HG03439 (cell line): ENCODE measurements at regions not wholly inside any gene's neighbourhood (a gene's known extent, or its start where the extent isn't known, plus 50 kb on each side); places are given as distances from the start of the nearest gene placed in this dataset.
"Not testable (repeated sequence)": the region's sequence is repeated elsewhere in the genome, so short reads cannot be mapped to it uniquely, and the experiment has no call there.

ENCODE experiments used
- ATAC-seq: cut with Tn5 transposase; IDR thresholded peaks from one replicate; pipeline ENCODE4 v1.9.1; 2021; ENCODE audit warnings: mild to moderate bottlenecking, moderate library complexity; ENCODE audit not compliant: unreplicated experiment

DNA sequence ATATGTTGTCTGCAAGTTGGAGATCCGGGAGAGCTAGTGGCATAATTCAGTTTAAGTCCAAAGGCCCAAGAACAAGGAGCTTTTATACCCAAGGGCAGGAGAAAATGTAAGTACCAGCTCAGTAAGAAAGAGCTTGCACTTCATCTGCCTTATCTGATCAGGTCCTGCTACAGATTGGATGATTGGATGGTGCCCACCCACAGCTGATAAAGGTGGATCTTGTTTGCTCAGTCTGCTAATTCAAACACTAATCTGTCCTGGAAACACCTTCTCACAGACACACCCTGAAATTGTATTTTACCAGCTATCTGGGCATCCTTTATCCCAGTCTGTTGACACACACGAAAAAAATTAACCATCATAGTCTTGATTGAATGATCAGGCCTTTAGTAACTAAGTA is 230.7 kb upstream of the SLC16A7 start:
- no peak for ATAC-seq

DNA sequence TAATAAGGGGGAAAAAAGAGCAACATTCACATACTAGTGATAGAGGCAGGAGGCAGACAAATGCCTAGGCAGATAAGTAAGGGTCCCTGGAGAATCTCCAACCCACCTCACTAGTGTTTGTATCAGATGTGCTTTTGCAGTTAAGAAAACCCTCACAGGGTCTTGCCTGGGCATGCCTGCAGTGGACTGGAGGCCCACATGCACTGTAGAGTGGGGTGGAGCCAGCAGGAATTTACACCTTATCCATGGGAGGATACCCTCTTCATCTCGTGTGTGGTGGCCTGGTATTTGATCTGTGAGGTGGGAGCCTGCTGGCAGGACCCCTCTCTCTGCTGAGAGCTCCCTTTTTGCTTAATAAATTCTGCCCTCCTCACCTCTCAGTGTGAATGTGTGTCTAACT is 238.0 kb upstream of the SLC16A7 start:
- no peak for ATAC-seq

DNA sequence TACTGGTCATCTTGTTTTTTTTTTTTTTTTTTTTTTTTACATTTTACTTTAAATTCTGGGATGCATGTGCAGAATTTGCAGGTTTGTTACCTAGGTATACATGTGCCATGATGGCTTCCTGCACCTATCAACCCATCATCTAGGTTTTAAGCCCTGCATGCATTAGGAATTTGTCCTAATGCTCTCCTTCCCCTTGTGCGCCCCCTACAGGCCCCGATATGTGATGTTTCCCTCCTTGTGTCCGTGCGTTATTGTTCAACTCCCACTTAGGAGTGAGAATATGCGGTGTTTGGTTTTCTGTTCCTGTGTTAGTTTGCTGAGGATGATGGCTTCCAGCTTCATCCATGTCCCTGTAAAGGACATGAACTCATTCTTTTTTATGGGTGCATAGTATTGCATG is 249.6 kb upstream of the SLC16A7 start:
- not testable (repeated sequence) for ATAC-seq

DNA sequence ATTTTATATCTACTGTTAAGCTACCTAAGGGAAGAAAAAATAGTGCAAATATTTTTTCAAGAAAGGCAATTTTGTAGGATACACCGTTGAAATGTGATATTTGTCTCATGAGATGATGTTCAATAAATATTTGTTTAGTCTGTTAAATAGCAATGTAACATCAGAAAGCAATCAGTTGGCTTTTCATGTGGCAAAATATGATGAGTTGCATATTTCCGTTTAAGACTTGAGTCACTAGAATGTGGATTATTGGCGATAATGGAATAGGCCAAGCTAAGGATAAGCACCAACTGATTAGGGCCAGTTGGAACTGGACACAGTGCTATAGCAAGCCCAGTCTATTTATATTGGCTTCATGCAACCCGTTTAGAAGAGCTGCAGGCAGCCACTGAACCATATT is 250.4 kb upstream of the SLC16A7 start:
- no peak for ATAC-seq

DNA sequence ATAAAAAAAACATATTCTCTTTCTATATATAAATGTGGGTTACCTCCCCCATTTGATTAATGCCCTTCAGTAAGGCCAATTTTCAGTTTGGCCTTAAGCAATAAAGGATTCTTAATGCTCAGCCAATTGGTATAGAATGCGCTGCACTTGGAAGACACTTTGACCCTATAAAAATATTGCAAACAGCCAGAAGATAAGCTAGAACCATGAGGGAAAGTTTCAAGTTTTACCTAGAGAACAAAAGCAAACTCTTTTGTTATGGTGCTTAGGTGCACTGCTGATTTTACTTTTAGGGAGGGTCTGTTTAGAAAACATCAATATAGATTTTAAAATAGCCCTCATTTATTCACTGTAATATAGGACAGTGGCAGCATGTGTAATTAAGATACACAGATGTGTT is 251.6 kb upstream of the SLC16A7 start:
- ATAC-seq = no peak

DNA sequence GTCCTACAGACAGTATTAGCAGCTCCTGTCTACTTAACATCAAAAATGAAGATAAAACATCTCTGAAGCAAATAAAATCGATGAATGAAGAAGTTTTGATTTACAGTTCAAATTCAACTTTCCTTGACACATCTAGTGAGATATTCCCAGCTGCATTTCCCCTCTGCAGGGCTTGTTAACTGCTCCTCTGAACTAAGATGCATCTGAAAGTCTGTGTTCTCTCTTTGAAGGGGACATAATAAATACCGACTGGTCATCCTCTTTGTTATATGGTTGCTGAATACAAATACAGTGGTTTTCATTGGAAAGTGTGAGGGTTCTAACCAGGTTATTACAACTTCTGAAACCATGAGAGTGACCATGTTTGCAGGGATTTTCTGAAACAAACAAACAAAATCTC is 266.4 kb upstream of the SLC16A7 start:
- no peak for ATAC-seq

DNA sequence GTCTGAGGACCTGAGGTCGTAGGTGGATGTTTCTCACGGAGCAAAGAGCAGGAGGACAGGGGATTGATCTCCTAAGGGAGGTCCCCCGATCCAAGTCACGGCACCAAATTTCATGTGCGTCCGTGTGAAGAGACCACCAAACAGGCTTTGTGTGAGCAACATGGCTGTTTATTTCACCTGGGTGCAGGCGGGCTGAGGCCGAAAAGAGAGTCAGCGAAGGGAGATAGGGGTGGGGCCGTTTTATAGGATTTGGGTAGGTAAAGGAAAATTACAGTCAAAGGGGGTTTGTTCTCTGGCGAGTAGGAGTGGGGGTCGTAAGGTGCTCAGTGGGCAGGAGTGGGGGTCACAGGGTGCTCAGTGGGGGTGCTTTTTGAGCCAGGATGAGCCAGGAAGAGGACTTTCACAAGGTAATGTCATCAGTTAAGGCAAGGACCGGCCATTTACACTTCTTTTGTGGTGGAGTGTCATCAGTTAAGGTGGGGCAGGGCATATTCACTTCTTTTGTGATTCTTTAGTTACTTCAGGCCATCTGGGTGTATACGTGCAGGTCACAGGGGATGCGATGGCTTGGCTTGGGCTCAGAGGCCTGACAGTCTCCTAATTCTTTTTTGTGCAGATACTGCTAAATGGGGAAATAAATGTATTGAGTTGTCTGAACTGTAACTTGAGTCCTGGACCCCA is 267.3 kb upstream of the SLC16A7 start:
- not testable (repeated sequence) for ATAC-seq

DNA sequence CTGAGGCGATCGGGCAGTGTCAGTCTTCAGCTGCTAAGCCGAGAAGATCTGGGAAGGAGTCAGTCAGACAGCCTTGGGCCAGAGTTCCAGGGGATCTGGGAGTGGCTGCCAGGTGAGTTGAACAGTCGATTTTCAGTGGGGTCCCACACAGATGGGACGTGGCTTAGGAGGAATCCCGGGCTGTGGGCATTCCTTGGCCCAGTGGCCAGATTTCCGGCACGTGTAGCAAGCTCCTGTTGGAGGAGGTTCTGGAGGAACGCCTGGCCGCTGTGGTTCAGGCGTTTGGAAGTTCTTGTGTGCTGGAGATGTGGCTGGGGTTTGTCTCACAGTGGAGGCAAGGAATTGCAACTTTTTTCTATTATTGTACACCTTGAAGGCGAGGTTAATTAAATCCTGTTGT is 269.4 kb upstream of the SLC16A7 start:
- ATAC-seq = not testable (repeated sequence)

DNA sequence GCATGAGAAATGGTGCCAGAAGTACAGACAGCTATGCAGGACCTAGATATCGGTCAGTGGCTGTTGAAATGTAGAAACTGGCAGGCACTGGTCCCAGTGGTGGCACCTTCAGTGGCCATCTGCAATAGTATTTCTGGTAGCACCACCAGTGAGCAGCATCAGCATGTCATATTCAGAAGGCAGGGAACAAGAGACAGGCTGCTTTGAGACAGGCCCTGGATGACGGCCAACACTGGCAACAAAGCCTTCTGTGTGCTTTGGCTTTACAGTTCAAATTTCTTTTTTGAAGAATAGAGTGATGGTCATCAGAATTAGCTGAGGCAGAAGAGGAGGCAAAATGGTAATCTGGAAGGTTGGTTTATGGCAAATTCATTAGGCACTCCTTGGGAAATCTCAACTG is 273.4 kb upstream of the SLC16A7 start:
- ATAC-seq = no peak

DNA sequence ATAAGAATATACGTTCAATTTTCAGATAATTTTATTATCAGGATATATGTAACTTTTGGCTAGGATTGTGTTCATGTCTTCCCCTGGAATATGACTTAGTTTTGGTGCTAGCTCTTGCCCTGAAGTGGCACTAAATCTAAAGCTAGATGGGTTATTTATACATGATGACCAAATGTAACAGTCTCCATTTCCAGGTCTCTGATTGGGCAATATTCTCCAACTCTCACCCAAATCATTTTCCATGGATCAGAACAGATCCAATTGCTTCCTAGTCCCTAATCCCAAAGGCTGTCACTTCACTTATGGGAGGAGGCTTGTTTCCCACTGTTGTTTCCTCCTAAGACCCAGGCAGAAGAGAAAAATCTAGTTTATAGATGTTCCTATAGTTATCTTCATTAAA is 274.6 kb upstream of the SLC16A7 start:
- ATAC-seq = no peak

DNA sequence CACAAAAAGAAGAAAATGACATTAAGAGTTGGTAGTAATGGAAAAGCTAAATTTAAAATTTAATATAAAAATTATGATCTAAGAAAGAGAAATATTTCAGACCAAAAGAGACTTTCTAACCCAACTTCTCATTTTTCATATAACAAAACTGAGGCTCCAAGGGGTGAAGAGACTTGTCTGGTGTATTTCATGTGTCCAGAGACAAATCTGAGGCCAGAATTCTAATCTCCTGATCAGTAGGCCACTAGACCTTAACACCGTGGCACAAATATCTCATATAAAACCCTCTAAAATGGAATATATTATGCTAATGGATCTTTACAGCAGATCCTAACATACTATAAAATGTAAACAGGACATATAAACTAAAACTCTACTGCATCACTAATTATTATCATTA is 275.7 kb upstream of the SLC16A7 start:
- ATAC-seq = no peak

DNA sequence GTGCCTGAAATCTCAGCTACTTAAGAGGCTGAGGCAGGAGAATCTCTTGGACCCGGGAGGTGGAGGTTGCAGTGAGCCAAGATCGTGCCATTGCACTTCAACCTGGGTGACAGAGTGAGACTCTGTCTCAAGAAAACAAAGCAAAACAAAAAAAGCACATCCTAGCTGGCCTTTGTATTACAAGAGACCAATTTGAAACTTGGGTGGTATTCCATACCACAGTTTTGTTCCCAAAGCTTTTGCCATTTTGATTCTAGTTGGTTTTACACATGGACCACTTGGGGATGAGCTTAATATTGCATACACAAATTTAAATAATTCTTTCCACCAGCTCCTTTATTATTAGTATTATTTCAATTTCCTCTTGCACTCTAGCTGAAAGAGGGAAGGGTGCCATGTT is 276.9 kb upstream of the SLC16A7 start:
- ATAC-seq = no peak

DNA sequence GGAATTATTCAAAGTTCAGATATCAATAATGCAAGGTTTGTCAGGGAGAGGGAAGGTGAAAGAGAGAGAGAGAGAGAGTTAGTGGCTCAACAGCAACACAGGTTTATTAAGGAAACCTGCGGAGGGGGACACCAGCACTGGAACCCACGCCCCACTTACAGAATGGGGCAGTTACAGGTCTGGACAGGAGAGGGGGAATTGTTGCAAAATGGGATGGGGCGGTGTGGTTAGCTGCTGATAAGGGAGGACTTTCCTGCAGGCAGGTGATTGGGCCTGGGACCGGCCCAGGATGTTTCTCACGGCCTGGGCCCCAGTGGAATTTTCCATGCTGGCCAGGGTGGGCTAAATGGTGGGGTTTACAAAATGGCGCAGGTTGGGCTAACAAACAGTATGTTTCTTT is 278.2 kb upstream of the SLC16A7 start:
- no peak for ATAC-seq

DNA sequence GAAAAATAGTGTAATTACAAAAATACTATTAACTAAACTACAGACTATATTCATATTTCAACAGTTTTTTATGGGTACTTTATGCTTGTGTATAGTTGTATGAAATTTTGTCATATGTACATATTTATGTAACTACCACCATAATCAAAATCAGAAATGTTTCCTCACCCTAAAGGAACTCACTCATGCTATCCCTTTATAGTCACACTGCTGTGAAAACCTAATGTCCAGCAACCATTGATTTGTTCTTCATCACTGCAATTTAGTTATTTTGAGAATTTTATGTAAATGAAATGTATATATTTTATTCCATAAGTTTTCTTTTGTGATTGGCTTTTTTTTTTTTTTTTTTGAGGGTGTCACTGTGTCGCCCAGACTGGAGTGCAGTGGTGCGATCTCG is 278.9 kb upstream of the SLC16A7 start:
- ATAC-seq = no peak

DNA sequence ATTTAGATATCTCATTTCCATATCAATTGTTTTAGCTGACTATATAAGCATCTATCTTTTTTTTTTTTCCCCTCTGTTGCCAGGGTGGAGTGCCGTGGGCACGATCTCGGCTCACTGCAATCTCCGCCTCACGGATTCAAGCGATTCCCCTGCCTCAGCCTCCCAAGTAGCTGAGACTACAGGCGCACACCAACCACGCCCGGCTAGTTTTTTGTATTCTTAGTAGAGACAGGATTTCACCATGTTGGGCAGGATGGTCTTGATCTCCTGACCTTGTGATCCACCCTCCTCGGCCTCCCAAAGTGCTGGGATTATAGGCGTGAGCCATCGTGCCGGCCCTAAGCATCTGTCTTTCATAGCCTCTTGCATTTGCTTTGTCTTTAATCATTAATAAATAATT is 279.5 kb upstream of the SLC16A7 start:
- not testable (repeated sequence) for ATAC-seq

DNA sequence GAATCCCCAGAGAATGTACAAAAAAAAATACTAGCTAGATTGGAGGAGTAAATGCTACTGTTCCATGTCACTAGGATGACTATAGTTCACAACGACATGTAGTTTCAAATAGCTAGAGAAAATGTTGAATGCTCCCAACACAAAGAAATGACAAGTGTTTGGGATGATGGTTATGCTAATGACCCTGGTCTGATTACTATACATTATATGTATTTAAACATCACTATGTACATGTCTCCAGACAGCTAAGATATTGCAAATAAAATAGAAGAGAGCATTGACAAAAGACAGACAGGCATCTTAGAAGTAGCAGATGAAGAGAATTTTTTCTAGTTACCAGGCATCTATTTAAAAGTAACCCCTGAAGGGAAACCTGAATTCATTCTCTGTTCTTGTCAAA is 281.6 kb upstream of the SLC16A7 start:
- ATAC-seq = no peak

DNA sequence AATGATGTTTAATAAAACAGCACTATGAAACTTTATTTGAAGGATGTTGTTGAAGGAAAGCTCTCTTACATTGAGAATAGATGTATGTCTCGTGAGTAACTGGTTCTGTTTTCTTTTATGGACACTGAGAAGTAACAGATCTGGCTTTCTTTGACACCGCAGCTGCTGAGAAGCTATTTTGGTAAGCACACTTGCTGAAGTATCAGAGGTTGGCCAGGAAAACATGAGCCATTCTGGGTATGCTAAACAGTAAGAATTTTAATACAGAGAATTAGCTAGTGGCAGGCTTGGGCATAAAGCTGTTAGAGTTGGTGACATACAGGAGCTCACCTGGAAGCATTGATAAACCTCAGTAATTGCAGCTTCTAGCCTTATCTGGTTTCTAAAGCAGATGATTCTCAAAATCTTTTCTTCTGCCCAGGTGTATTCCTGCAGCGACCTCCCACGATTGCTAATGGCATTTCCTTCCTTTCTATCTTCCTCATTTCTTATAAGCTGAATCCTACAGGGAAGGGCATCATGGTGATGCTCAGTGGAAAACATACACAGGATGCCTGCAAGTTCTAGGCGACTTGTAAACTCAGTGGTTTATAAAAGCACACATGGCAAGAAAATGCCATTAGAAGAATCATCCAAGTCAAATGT is 291.6 kb upstream of the SLC16A7 start:
- no peak for ATAC-seq

DNA sequence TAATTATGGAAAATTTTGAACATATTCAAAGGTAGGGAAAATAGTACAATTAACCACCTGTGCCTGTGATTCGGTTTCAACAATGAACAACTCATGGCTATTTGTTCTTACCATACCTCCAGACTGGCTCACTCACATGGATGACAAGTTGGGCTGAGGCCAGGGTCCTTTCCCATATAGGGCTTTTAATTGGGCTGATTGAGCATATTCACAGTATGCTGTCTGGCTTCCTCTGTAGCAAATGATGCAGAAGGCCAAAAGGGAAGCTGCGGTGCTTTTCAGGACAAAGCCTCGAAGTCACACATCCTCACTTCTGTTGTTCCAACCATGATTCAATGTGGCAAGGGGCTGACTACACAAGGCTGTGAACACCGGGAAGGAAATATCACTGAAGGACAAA is 297.5 kb upstream of the SLC16A7 start:
- ATAC-seq = no peak

DNA sequence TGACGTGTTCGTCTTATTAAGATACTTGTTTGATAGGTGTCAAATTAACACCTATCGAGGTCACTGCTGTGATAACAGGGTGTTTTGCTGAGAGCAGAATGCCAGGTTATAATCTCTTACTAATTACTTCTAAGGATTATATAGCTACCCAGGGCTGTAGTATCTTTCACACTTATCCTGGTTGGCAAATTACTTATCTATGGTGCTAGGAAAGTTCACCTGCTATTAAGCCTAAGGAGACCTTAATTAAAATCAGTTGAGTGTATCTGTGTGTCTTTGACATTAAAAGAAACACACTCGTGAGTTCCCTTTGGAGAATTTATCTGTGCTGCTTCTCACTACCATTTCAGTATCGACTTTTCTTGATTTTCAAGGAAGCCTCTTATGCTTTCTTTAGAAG is 301.6 kb upstream of the SLC16A7 start:
- ATAC-seq = no peak

DNA sequence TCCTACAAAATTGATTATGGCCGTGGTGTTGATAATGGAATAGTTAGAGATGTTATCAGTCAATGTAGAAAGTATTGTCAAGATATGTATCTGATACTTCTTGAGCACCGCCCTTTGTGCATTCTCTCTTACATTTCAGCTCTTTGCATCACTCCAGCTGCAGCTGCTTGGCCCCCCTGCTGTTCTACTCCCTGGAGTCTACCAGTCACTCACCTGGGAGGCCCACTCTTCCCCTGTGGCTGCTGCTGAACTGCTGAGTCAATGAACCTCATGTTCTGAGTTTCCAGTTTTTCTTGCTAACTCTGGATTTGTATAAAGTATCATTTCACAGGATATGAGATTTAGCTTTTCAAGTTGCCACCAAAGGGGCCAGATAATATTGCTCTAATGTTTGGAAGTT is 312.8 kb upstream of the SLC16A7 start:
- ATAC-seq = no peak

DNA sequence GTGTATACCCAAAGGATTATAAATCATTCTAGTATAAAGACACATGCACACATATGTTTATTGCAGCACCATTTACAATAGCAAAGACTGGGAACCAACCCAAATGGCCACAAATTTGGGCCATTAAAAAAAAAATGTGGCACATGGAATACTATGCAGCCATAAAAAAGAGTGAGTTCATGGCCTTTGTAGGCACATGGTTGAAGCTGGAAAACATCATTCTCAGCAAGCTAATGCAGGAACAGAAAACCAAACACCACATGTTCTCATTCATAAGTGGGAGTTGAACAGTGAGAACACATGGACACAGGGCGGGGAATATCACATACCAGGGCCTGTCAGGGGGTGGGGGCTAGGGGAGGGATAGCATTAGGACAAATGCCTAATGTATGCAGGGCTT is 322.3 kb upstream of the SLC16A7 start:
- ATAC-seq = not testable (repeated sequence)

DNA sequence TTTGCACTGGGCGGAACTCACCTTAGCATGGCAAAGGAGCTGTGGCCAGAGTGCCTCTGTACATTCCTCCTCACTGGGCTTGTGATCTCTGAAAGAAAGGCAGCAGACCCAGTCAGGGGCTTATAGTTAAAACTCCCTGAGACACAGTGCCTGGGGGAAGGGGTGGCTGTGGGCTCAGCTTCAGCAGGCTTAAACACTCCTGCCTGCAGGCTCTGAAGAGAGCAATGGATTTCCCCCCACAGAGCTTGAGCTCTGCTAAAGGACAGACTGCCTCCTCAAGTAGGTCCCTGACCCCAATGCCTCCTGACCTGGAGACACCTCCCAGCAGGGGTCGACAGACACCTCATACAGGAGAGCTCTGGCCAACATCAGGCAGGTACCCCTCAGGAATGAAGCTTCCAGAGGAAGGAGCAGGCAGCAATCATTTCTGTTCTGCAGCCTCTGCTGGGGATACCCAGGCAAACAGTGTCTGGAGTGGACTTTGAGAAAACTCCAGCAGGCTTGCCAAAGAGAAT is 327.5 kb upstream of the SLC16A7 start:
- no peak for ATAC-seq

DNA sequence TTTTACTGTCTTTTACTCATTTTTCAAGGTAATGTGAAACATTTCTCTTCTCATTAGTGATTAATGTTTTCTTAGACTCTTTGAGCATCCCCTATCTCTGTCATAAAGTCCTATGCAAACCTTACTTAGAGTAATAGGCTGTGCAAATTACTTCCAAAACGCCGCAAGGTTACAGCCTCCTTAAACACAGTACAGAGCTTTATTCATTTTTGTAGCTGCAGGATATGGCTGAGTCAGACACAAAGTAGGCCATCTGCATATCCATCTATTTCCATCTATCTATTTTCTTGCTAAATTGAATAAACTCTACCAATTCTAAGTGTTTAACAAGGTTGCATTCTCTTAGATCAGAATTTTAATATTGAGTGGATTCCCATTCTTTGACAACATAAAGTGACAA is 335.6 kb upstream of the SLC16A7 start:
- ATAC-seq = no peak
